Anterior cingulate cortex (tissue), 58 donors: ENCODE measurements at regions not wholly inside any gene's neighbourhood (a gene's known extent, or its start where the extent isn't known, plus 50 kb on each side); places are given as distances from the start of the nearest gene placed in this dataset.
"Not testable (repeated sequence)": the region's sequence is repeated elsewhere in the genome, so short reads cannot be mapped to it uniquely, and the experiment has no call there.

ENCODE experiments used
- DNase-seq, 58 donors: peaks; one replicate each; lab custom pipeline; 2025; lab: John Stamatoyannopoulos, UW

GRCh38 chr7:76736724-76737123 lies 109.6 kb upstream of the POMZP3 start:
- DNase-seq: not testable (repeated sequence)

- not testable (repeated sequence) for DNase-seq
Observed at GRCh38 chr7:76736091-76736490, 109.0 kb upstream of the POMZP3 start.

GRCh38 chr7:76735668-76736067 lies 108.6 kb upstream of the POMZP3 start:
- DNase-seq: not testable (repeated sequence)

- not testable (repeated sequence) for DNase-seq
Observed at GRCh38 chr7:76728571-76728974, 101.5 kb upstream of the POMZP3 start.

- DNase-seq: not testable (repeated sequence)
Observed at GRCh38 chr7:76723928-76724327, 96.8 kb upstream of the POMZP3 start.

- not testable (repeated sequence) for DNase-seq
Observed at GRCh38 chr7:76716551-76716950, 89.5 kb upstream of the POMZP3 start.

- not testable (repeated sequence) for DNase-seq
Observed at GRCh38 chr7:76712926-76713325, 85.8 kb upstream of the POMZP3 start.

GRCh38 chr7:76711648-76712047 lies 84.6 kb upstream of the POMZP3 start:
- not testable (repeated sequence) for DNase-seq

GRCh38 chr7:76709703-76710102 lies 82.6 kb upstream of the POMZP3 start:
- not testable (repeated sequence) for DNase-seq

- DNase-seq: not testable (repeated sequence)
Observed at GRCh38 chr7:76708446-76708845, 81.4 kb upstream of the POMZP3 start.

- DNase-seq: not testable (repeated sequence)
Observed at GRCh38 chr7:76703815-76704214, 76.7 kb upstream of the POMZP3 start.

- not testable (repeated sequence) for DNase-seq
Observed at GRCh38 chr7:76686277-76686676, 59.2 kb upstream of the POMZP3 start.

- DNase-seq: not testable (repeated sequence)
Observed at GRCh38 chr7:76684737-76685136, 57.7 kb upstream of the POMZP3 start.

GRCh38 chr7:76683631-76684030 lies 56.6 kb upstream of the POMZP3 start:
- DNase-seq: not testable (repeated sequence)

GRCh38 chr7:76681810-76682209 lies 54.7 kb upstream of the POMZP3 start:
- DNase-seq: peak in 8 of 58 donors; percentile 0 to 29 (median 2)

- DNase-seq: not testable (repeated sequence)
Observed at GRCh38 chr7:76679174-76679573, 52.1 kb upstream of the POMZP3 start.

- DNase-seq: not testable (repeated sequence)
Observed at GRCh38 chr7:76678500-76678899, 51.4 kb upstream of the POMZP3 start.

GRCh38 chr7:76676890-76677289 lies 49.8 kb upstream of the POMZP3 start:
- DNase-seq: not testable (repeated sequence)
